ENCODE measurements at regions not wholly inside any gene's neighbourhood (a gene's known extent, or its start where the extent isn't known, plus 50 kb on each side); places are given as distances from the start of the nearest gene placed in this dataset.
"Not testable (repeated sequence)": the region's sequence is repeated elsewhere in the genome, so short reads cannot be mapped to it uniquely, and the experiment has no call there.

DNA sequence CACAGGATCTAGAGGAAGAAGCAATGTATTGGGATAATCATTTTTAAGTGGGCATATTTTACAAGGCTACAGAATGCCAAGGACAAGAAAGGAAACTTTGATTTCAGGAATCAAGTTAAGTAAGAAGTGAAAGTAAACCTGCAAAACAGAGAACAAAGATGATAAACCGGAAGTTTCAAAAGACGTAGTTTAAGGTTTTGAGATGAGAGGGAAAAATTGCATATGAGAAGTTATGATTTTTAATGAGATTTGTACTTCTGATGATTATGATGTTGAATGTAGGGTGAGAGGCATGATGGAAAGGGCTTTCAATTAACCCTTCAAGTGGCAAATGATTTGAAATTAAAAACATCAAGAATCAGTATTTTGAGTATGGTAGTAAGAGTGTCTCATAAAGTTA lies 134.9 kb downstream of the CAPZA3 start:
- no peak for TF ChIP-seq CTCF (IDR thresholded peaks at IDR 0.05; ENCODE audit: control insufficient read depth, extremely low read depth, insufficient read depth)
- DNase-seq (ENCODE audit: low read depth), result no peak
- H3K4me3 ChIP-seq (ENCODE audit: low read depth, low read length), result no peak overlapping the region

DNA sequence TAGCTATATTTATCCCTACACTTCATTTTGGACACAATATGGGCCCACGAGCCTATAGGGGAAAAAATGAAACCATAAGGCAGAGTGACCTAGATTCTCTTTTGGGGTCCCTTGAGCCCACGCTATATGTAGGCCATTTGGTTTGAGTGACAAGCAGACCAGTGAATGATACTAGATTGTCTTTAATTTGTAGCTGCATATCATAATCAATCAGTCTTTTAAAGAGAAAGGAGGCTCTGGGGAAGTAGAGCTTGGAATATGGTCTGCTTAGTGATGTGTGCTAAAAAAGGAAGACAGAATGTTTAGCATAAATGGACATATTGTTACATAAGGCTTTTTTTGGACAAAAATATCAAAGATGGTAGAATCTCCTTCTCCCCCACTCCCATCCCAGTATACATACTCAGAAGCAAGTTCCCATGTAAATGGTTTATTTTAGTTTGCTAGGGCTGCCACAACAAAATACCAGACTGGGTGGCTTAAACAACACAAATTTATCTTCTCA lies 140.8 kb downstream of the CAPZA3 start:
- TF ChIP-seq CTCF (IDR thresholded peaks at IDR 0.05; ENCODE audit: control insufficient read depth, extremely low read depth, insufficient read depth), result no peak
- no peak for DNase-seq (ENCODE audit: low read depth)
- H3K4me3 ChIP-seq (ENCODE audit: low read depth, low read length), result no peak overlapping the region

GRCh38 chr12:18882690-18883089 lies 144.8 kb downstream of the CAPZA3 start:
- H3K4me3 ChIP-seq (ENCODE audit: low read depth, low read length), result no peak overlapping the region
- DNase-seq (ENCODE audit: low read depth), result no peak
- TF ChIP-seq CTCF (IDR thresholded peaks at IDR 0.05; ENCODE audit: control insufficient read depth, extremely low read depth, insufficient read depth), result peak; percentile 44

DNA sequence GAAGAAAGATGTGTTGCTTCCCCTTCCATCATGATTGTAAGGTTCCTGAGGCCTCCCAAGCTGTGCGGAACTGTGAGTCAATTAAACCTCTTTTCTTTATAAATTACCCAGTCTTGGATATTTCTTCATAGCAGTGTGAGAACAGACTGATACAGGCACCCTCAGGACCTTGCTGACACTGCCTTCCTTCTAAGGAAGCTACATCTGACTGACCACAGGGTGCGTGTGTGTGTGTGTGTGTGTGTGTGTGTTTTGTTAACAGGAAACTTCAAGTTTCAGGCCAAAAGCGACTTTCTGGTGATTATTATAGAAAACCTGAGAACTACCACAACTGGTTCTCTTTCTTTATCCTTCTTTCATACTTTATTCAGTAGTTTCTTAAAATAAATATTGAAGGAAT lies 149.0 kb downstream of the CAPZA3 start:
- no peak for DNase-seq (ENCODE audit: low read depth)
- TF ChIP-seq CTCF (IDR thresholded peaks at IDR 0.05; ENCODE audit: control insufficient read depth, extremely low read depth, insufficient read depth), result no peak

DNA sequence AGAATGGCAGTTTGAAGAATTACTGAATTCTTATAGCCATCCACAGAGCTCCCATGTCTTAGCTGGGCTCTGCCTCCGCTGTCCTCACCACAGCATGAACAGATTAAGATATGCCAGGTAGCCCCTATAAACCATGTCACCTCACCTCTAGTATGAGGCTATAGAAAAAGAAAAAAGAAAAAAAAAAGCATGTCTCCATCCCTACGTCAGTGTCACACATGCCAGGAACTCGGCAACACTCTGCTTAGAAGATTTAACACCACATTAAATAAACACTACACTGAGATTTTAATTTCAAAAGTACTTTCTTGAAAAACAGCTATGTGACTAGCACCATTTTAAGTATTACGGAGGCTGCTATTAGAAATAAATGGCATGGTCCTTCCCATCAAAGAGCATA lies 149.4 kb downstream of the CAPZA3 start:
- no peak for DNase-seq (ENCODE audit: low read depth)
- no peak overlapping the region for H3K4me3 ChIP-seq (ENCODE audit: low read depth, low read length)
- no peak for TF ChIP-seq CTCF (IDR thresholded peaks at IDR 0.05; ENCODE audit: control insufficient read depth, extremely low read depth, insufficient read depth)

More for the DNA sequence above, 149.0 kb downstream of the CAPZA3 start:
- no peak overlapping the region for H3K4me3 ChIP-seq (ENCODE audit: low read depth, low read length)

DNA sequence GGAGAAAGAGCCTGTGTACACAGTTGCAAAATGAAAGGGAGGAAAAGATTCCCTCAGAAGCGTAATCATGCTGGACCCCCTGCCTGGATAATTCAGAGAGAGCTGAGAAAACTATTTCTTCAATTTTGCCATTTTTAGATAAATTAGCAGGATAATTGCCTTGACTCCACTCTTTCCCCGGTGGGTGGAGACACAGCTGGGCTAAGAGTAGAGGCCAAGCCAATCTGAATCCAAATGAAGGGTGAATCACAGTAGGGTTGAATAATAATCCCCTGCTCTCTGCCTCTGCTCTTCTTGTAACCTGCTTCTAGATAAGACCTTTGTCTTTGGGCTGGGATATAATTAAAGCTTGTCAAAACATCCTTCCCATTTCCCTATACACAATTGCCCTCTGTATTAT lies 150.1 kb downstream of the CAPZA3 start:
- DNase-seq (ENCODE audit: low read depth), result no peak
- TF ChIP-seq CTCF (IDR thresholded peaks at IDR 0.05; ENCODE audit: control insufficient read depth, extremely low read depth, insufficient read depth), result no peak
- no peak overlapping the region for H3K4me3 ChIP-seq (ENCODE audit: low read depth, low read length)

DNA sequence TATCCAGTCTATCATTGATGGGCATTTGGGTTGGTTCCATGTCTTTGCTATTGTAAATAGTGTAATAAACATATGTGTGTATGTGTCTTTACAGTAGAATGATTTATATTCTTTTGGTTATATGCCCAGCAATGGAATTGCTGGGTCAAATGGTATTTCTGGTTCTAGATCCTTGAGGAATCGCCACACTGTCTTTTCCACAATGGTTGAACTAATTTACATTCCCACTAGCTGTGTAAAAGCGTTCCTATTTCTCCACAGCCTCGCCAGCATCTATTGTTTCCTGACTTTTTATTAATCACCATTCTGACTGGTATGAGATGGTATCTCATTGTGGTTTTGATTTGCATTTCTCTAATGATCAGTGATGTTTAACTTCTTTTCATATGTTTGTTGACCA lies 152.7 kb downstream of the CAPZA3 start:
- not testable (repeated sequence) for H3K4me3 ChIP-seq (ENCODE audit: low read depth, low read length); DNase-seq (ENCODE audit: low read depth)

All from LNCaP clone FGC (cell line).